Activated T-helper 1 cell treated with anti-CD3 and anti-CD28 coated beads, Interleukin-2, amount 50 U/mL, for 16 hours (primary cell): ENCODE measurements at regions not wholly inside any gene's neighbourhood (a gene's known extent, or its start where the extent isn't known, plus 50 kb on each side); places are given as distances from the start of the nearest gene placed in this dataset.

ENCODE experiments used
- DNase-seq, 2 donors: peaks; one replicate each; pipeline ENCODE4 v3.0.0-alpha.2; 2020; ENCODE audit warnings: low read depth in 1 of 2, low spot score in 1 of 2

DNA sequence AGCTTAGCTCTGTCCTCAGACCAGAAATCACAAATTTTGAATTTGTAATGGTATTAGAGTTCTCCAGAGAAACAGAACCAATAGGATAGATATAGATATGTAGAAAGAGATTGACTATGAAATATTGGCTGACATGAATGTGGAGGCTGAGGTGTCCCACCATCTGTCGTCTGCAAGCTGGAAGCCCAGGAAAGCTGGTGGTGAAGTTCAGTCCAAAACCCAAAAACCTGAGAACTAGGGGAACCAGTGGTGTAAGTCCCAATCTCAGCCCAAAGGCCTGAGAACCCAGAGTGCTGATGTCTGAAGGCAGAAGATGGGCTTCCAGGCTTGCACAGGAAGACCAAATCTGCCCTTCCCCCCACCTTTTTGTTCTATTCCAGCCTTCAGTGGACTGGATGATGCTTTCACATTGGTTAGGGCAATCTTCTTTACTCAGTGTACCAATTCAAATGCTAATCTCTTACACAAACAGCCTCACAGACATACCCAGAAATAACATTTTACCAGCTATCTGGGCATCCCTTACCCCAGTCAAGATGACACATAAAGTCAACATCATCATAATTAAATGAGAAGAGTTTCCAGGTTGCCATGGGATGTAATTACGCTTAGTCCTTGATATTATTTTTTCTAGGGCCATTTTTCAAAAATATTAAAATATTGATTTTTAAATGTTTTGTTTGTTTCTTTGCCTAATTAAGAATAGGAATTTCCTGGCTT is 570.8 kb downstream of the UTRN start:
- no peak for DNase-seq

DNA sequence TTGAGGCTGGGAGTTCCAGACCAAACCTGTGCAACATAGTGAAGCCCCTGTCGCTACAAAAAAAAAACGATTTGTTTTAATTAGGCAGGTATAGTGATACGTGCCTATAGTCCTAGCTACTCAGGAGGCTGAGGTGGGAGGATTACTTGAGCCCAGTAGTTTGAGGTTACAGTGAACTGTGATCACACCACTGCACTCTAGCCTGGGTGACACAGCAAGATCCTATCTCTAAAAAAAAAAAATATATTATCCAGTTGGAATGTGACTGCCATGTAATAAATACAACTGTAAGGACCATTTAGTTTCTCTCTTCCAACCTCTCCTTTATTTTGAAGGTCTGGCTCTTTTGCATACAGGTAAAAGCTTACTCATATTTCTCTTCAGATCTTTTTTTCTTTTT is 571.5 kb downstream of the UTRN start:
- DNase-seq, result no peak

DNA sequence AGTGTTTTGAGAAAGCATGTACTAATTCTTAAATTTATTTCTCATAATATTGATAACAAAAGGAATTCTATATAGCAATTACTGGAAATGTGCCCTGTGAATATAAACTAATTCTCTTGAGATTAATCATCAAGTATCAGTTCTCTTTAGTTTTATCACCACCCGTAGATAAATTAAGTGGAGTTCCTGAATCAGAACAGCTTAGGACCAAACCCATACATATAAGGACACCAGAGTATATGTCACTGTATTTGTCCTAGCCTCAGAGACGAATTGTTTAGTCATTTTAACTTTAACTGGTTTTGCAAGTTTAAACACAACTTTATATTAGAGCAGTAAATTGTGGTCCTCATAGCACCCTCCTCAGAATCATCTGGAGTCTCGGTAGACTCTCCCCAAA is 572.0 kb downstream of the UTRN start:
- no peak for DNase-seq

DNA sequence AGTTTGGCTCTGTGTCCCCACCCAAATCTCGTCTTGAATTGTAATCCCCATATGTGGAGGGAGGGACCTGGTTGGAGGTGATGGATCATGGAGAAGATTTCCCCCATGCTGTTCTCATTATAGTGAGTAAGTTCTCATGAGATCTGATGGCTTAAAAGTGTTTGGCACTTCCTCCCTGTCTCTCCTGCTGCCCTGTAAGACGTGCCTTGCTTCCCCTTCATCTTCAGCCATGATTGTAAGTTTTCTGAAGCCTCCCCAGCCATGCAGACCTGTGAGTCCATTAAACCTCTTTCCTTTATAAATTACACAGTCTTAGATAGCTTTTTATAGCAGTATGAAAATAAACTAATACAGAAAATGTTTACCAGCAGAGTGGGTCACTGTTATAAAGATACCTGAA is 577.6 kb downstream of the UTRN start:
- no peak for DNase-seq

DNA sequence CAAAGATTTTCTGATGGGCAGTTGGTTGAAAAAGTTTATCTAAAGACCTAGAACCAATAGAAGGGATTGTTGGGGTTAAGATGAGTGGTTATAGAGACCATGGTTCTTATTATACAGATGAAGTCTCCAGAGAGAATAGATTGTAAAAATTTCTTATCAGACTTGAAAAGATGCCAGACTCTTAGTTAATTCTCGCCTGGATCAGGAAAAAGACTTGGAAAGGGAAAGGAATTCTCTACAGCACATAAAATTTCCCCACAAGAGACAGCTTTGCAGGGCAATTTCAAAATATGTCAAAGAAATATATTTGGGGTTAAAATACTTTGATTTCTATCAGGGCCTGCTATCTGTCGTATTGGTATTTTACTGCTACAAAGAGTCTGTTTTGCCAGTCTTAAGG is 582.6 kb downstream of the UTRN start:
- no peak for DNase-seq

DNA sequence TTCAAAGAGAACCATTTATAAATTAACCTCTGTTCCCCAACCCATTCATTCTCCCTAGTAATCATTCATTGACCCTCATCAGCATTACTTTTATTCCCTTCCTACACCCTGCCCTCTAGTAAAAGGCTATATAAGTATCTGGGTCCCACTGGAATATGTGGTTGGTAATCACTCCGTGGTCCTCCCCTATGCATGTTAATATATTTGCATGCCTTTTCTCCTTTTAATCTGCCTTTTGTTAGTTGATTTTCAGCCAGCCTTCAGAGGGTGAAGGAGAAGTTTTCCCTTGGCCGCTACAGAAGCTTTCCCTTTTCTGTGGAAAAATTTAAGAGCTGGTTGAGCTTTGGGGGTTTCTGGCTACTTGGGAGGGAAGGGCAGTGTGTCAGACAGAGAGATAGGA is 585.6 kb downstream of the UTRN start:
- no peak for DNase-seq

DNA sequence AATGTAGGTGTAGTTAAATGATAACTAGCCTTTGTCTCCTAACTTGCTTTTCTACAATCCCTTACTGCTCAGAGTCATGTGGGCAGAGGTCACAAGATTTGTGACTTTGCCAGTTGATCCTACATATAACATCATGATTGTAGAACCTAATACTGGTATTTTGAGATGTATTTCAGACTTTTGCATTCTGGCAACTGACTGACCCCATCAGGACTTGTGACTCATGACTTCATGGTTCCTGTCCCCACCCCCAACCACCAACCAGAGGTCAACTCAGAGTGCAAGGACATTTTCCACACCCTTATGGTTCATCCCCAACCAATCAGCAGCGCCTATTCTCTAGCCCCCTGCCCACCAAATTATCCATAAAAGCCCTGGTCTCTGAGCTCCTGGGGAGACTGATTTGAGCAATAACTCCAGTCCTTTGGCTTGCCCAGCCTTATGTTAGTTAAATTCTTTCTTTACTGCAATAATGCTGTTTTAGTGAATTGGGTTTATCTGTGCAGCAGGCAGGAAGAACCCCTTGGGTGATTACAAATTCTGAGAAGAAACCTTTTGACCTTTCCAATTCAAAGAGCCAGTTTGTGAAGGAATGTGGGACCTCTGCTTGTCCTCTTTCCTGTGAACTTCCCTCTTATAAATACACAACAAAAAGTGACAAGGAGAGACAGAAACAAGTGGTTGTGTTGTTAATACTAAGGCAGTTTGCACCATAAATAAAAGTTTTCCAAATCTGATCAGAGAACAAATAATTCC is 588.7 kb downstream of the UTRN start:
- no peak for DNase-seq

DNA sequence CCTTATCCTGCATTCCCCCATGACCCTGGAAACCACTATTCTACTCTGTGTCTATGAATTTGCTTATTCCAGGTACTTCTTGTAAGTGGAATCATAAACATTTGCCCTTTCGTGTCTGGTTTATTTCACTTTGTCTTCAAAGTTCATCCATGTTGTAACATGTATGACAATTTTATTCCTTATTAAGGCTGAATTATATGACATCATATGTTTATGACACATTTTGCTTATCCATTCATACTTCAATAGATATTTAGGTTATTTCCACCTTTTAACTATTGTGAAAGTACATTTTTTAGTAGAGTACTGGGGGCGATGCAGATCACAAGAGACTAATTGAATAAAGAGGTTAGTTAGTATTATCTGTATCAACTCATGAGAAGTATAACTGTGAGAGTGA is 591.6 kb downstream of the UTRN start:
- DNase-seq, result no peak

DNA sequence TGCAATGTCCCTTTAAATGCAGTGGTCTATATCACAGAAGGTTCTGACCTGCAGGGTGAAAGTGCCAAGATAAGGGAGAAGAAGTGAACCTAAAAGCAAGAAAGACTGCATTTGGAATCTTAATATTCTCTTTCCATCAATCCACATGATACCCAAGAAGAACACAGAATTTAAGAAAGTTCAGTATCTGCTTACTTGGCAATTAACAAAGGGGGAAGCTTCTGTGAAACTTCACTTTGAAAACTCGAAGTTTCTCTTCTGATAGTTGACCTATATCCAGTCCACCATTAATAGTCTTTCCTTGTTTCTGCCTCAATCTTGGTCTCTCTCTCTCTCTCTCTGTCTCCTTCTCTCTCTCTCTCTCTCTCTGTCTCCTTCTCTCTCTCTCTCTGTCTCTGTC is 592.0 kb downstream of the UTRN start:
- DNase-seq, result no peak

DNA sequence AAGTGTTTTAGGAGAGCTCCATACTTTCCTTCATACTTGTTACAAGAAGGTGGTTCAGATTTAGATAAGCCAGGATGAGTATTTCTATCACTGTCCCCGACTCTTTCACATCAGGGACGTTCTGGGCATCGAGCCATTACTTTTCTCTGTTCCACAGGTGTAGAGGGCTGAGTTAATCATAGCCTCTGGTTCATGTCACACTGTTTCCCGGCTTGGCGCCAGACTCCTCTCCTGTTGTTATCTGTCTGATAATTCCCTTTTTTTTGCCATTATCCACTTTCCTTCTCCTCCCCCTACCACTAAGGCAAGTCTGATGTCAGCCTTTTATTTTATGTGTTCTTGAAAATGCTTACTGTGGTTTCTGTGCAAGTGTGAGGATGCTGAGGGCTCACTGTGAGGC is 593.4 kb downstream of the UTRN start:
- DNase-seq, result no peak

DNA sequence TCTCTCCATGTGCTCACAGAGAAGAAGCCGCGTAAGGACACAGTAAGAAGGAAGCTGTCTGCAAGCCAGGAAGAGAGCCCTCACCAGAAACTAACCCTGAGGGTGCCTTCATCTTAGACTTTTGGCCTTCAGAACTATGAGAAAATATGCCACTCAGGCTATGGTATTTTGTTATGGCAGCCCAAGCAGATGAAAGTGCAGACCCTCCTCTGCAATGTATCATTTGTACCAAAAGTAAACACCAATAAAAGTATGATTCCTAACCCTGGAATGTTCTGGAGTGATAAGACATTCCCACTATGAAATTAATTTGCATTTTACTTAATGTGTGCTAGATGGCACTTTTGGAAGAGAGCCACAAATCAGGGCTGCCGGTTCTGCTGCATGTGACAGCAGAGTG is 594.3 kb downstream of the UTRN start:
- DNase-seq, result no peak

DNA sequence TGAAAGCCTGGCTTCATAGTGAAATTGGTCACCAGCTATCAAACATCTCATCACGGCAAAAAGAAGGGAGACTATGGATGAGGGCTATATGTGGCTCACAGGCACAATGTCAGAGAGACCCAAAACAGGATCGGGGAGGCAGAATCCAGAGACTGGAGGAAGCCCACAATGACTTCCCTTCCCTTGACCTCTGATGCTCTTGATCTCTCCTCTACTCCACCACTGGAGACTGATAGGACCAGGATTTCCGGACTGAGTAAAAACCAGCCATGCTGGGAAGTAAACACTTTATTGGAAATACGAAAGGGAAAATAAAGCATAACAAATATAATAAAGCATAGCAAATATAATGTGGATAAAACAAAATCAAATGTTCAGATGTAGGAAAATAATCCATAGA is 597.3 kb downstream of the UTRN start:
- no peak for DNase-seq

DNA sequence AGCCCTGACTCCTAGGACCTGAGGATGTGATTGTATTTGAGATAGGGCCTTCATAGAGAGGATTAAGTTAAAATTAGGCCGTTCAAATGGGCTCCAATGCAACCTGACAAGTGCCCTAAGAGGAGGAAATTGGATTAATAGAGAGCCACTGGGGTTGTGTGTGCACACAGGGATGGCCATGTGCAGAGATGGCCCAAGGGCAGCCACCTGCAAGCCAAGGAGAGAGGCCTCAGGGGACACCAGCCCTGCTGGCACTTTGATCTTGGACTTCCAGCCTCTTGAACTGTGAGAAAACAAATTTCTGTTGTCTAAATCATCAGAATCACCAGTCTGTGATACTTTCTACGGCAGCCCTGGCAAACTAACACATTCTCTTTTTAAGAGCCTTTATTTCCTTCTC is 598.8 kb downstream of the UTRN start:
- DNase-seq, result no peak

DNA sequence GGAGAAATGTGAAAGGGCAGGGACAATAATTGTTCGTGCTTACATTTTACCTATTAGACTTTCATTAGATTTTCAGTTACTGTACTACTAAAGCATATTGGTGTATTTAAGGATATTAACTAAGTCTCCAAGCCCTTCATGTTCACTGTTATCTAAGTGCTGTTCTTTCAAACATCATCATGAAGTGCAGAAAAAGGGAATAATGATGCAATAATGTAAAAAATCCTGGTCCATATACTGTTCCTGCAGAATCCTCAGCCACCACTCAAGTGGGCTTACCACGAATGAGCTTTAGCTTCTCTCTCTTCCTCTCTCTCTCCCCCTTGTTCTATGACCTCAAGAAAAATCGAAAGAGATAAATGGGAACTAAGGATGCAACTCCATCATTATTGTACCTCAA is 600.7 kb downstream of the UTRN start:
- no peak for DNase-seq

DNA sequence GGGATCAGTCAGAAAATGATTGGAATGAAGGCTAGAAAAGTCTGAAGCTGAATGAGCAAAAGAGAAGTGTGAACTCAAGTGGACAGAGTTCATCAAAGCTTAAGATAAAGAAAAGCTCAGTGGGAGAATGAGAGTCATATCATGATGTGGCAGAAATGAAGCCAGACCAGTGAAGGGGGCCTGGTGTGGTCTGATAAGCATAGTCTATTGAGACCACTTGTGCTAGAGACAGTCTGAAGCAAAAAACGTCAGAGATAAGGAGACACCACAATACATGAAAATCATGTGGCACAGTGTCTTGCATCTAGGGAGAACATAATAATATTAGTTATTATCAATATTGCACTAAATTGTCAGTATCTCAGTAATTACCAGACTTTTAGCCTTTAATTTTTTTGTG is 601.5 kb downstream of the UTRN start:
- DNase-seq, result no peak

DNA sequence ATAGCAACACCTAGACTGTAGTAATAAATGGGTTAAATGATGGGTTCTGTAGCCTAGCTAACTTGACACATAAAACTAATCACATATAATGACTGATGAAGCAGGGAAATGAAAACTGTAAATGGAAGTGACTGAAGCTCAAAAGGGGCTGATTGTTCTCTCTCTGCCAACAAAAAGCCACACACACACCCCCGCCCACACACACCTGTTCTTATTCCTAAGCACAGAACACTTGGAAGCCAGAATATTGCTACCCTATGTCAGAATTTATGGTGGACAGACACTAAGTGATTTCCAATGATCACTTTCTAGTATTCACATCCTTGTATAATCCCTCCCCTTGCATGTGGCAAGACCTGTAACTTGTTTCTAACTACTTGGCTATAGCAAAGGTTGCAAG is 603.5 kb downstream of the UTRN start:
- no peak for DNase-seq

DNA sequence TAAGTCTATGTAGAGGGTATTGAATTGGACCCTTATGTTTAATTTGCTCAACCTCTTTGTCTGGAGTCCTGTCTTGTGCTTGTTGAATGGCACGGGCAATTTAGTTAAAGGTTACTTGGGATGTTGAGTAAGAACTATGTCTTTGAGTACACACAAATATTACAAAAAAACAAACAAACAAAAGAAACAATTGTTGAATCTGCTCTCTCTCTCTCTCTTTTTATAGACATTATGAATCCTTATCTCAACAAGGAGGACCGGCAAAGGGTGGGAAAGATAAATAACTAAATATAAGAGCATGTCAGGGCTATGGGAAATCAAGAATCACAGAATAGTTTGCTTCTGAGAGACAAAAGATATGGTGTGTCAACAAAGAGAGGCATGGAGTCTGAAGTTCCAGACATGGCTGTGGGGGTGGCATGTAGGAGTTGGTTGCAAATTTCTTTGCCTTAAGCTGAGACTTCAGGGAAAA is 608.6 kb downstream of the UTRN start:
- no peak for DNase-seq

DNA sequence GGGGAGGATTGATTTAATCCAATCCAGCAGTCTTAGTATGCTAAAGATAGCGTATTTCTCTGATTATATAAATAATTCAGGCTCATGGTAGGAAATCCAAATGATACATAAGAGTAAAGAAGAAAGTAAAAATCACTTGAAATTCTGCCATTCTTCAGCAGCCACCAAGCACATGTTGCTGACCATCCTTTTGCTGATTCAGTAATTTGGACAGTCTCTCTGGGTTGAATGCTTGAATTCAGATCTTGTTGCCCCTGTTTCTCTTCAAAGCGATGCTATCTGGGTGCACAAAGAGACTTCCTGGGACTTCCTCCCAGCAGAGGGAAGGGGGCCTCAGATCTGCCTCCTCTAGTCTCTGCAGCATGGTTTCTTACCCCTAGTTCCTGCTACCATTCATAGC is 609.1 kb downstream of the UTRN start:
- DNase-seq, result no peak

DNA sequence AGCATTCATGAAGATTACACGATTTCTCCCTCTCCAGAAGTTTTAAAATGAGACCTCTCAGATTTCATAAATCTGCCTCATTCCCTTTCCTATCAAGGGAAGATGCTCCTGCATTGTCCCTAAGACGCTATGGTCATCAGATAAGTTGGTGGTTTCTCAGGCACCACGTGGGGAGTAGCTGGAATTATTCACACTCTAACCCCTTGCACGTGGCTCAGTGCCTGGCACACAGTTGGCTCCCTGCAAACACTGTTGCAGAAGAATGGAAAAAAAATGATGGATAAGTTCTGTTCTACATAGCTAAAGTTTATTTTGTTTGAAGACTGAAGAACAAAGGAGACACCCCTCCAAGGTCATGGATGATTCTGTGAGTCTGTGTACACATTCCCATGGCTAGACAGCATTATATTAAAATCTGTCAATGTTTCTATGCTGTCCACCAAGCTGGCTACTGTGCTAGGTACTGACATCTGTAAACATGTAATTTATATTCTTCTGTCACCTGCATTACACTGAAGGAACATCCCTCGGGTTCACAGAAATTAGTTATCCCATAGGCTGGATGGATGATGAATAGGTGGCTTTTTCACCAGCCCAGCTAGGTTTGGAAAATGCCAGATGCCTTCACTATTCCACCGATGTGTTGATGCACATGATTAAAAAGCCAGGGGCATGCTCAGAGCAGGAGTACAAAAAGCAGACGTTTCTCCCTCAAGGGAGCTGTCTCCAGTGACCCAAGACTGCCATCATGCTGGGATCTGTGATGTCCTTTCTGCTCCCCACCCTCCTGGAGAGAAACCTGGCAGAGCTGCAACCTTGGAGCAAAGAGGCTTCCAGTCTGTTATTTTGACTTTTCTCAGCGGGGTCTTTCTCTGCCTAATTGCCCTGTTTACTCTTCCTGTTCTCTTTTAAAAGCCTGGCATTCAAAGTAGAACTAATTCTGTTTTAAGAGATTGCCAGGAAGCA is 610.5 kb downstream of the UTRN start:
- no peak for DNase-seq

DNA sequence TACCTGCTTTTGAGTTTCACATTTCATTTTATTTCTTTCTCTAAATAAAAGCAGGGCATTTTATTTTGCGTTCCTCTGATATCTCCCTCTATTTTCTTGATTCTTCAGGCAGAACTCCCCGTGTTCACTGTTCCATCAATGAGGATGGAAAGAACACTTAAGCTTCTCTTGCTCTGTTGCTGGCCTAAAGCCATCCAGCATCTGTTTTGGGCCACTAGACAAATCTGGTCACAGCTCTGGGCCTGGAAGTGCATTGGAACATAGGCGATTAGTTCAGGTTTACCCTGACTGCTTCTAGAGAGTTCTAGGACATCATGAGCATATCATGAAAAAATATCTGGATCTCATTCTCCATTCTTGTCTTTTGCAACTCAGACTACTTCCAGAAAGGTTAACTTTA is 611.2 kb downstream of the UTRN start:
- DNase-seq, result no peak

DNA sequence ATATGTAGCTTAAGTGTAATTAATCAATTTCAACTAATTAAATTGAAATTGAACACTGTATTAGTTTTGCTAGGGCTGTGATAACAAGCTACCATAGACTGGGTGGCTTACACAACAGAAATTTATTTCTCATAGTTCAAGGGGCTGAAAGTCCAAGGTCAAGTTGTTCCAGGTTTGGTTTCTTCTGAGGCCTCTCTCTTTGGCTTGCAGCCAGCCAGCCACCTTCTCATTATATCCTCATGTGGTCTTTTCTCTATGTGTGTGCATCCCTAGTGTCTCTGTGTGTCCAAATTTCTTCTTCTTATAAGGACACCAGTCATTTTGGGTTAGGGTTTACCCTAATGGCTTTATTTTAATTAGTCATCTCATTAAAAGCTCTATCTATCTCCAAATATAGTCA is 611.7 kb downstream of the UTRN start:
- no peak for DNase-seq

DNA sequence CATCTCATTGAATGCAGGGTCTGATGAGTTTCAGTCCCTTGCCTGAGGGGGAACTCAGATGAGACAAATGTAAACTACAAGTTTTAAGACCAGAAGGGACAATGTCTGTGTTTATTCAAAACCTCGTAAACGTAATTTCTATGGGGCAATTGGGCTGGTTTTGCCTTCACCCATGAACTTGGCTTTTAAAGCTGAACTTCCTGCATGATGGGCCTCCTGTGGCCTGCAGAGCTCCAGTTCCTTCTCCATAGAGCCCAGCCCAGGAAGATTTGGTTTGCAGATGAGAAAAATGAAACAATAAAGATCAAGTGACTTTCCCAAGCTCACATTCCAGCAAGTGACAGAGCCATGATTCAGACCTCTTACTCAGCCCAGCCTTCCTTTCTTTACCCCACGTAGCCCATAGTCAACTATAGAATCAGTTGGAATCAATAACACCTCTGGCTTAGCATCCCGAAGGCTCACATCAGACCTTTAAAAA is 612.3 kb downstream of the UTRN start:
- no peak for DNase-seq
